Vagina (tissue), 2 donors: ENCODE measurements at regions not wholly inside any gene's neighbourhood (a gene's known extent, or its start where the extent isn't known, plus 50 kb on each side); places are given as distances from the start of the nearest gene placed in this dataset.

ENCODE experiments used
- CTCF ChIP-seq, 3 experiments: fragments of 450-650 bp in 2 of 3; fragments of 200-600 bp in 1 of 3; sonication (generic) in 1 of 3; IDR thresholded peaks; one replicate each; pipeline ENCODE4 v1.5.1; 2017 to 2019; ENCODE audit warnings: antibody characterized with exemption in 3 of 3, mild to moderate bottlenecking in 2 of 3, moderate library complexity in 2 of 3
- POLR2AphosphoS5 ChIP-seq, 2 donors: sonication (generic); formaldehyde crosslinking; IDR thresholded peaks; one replicate each; pipeline ENCODE4 v1.9.0; 2017; ENCODE audit warnings: antibody characterized with exemption in 2 of 2, mild to moderate bottlenecking in 2 of 2, low read depth in 1 of 2; ENCODE audit not compliant: insufficient read depth in 1 of 2

- TF ChIP-seq CTCF (IDR thresholded peaks at IDR 0.05) (no peak), POLR2AphosphoS5 (IDR thresholded peaks at IDR 0.05; ENCODE audit: insufficient read depth in 1 of 2, low read depth in 1 of 2) (no peak)
Observed at GRCh38 chr12:60844101-60844500, 1248.3 kb downstream of the SLC16A7 start.
